Adipocyte (in vitro differentiated cells): ENCODE measurements at regions not wholly inside any gene's neighbourhood (a gene's known extent, or its start where the extent isn't known, plus 50 kb on each side); places are given as distances from the start of the nearest gene placed in this dataset.

ENCODE experiments used
- DNase-seq: peaks from one replicate; pipeline ENCODE4 v3.0.0-alpha.2; 2015; ENCODE audit warnings: low read depth
- H3K27me3 ChIP-seq: replicated peaks from 2 replicates; pipeline ENCODE4 v1.7.0; 2013; ENCODE audit warnings: mild to moderate bottlenecking, low read length, moderate library complexity; ENCODE audit not compliant: control insufficient read depth, insufficient read depth
- H3K36me3 ChIP-seq: 2 replicates; pipeline ENCODE4 v1.7.0; 2013; ENCODE audit warnings: low read length, mild to moderate bottlenecking, moderate library complexity; ENCODE audit not compliant: control insufficient read depth, insufficient read depth, severe bottlenecking
- H3K4me1 ChIP-seq: 2 replicates; pipeline ENCODE4 v1.7.0; 2013; ENCODE audit warnings: mild to moderate bottlenecking, low read length, moderate library complexity; ENCODE audit not compliant: control insufficient read depth, insufficient read depth
- H3K4me3 ChIP-seq: 2 replicates; pipeline ENCODE4 v1.7.0; 2013; ENCODE audit warnings: mild to moderate bottlenecking, low read length, moderate library complexity
- H3K9ac ChIP-seq: 2 replicates; pipeline ENCODE4 v1.7.0; 2013; ENCODE audit warnings: mild to moderate bottlenecking, low read length, moderate library complexity
- H3K9me3 ChIP-seq: 2 replicates; pipeline ENCODE4 v1.7.0; 2013; ENCODE audit warnings: mild to moderate bottlenecking, low read length, moderate library complexity; ENCODE audit not compliant: control insufficient read depth

DNA sequence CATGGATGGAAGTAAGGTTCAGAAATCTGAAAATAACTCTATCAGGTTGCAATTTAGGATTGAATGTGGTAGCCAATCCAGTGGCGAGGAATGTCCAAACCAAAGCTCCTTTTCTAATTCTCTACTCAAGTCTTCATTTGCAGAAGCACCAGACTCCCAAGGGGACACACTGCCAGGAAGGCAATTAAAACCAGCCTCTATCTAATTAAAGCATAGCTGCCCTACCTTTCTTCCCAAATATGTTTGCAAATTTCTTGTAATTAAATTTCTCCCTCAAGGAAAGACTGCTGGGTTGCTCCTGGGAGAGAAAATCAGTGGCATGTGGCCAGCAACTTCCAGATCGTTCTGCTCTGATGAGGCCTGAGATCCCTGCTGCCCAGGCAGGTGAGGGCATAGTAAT is 153.4 kb upstream of the MCTP2 start:
- peaks cover 26% of the 10 kb centered on the region for H3K4me1 ChIP-seq
- no peak overlapping the region for H3K9ac ChIP-seq
- no peaks in the 10 kb centered on the region for H3K36me3 ChIP-seq
- H3K9me3 ChIP-seq = no peaks in the 10 kb centered on the region
- no peaks in the 10 kb centered on the region for H3K27me3 ChIP-seq
- no peak for DNase-seq
- H3K4me3 ChIP-seq = no peak overlapping the region

DNA sequence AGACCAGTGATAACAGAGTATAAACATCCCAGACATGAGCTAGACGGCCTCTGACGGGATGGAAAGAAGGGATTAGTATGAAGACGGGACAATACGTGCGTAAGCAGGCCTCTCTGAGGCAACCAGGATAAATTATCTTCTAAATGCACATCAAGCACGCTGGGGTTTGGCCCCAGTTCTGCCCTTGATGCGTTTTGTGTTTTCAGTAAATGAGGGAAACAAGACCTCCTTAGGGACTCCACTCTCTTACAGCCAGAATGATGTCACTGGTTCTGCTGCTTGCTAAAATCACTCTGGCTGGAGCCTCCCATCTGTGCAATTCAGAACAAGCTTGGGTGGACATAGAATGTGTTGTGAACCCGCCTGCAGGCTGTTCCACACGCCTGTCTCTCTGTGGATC is 156.0 kb upstream of the MCTP2 start:
- peaks cover 18% of the 10 kb centered on the region for H3K4me1 ChIP-seq
- H3K36me3 ChIP-seq = no peaks in the 10 kb centered on the region
- no peak for DNase-seq
- no peaks in the 10 kb centered on the region for H3K9me3 ChIP-seq
- peak overlapping the region; percentile 42 for H3K4me3 ChIP-seq
- H3K27me3 ChIP-seq = no peaks in the 10 kb centered on the region
- no peak overlapping the region for H3K9ac ChIP-seq

DNA sequence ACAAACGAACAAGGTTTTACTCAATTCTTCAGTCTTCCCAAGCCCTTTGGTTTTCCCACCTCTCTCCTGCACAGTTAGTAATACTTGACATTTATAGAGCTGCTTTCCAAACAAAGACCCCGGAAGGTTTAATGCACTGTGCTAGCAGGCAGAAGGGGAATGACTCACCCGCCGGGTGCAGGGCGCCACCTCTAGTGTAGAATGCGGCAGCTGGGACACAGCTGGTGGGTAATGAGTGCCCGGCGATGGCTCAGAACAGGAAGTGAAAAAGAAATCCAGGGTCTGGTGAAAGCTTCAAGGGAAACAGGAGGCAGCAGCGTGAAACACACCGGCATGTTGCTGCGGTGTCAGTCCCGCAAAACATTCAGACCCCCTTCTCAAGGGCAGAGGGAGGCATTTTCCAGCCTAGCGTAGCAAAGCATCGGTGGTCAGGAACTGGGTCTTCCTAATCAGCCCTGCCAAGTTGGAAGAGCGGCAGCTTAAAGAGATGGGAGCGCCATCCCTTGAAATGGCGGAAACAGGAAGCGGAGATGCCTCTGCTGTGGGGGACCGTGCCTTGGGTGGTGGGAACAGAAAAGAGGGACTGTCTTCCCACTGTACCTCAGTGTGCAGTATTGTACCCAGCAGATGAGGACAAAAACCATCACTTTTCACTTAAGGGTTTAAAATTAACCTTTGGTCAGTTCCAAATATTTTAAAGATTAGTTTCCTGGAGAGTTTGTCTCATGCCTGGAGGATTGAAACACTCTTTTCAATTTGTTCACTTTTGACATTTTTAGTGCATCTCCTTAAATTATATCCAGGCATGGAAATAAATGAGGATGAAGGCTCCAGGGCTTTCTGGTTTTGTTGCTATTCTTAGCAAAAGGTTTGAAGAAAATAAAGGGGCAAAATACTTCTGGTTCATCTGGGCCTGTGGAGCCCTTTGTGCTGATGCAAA is 160.7 kb upstream of the MCTP2 start:
- no peak overlapping the region for H3K9ac ChIP-seq
- no peak overlapping the region for H3K4me3 ChIP-seq
- no peaks in the 10 kb centered on the region for H3K36me3 ChIP-seq
- peaks cover 16% of the 10 kb centered on the region for H3K9me3 ChIP-seq
- peaks cover 11% of the 10 kb centered on the region for H3K4me1 ChIP-seq
- no peak for DNase-seq
- no peaks in the 10 kb centered on the region for H3K27me3 ChIP-seq

DNA sequence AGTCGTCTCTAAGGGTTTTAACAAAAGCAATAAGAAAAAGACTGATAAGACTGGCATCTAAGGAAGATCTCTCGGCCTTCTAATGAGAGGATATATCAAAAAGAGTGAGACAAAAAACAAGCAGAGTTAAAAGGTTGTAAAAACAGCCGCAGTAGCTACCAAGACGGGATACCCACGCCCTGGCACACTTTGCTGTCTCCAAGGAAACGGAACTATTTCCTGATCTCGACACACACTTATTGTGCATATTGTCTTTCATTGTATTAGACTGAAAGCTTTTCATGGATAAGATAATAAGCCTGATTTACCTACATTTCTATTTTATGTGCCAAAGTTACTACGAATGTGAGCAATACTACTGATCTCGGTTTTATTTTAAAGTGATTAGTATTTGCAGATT is 161.5 kb upstream of the MCTP2 start:
- H3K36me3 ChIP-seq = no peaks in the 10 kb centered on the region
- H3K4me1 ChIP-seq = peaks cover 9% of the 10 kb centered on the region
- no peaks in the 10 kb centered on the region for H3K27me3 ChIP-seq
- H3K9ac ChIP-seq = no peak overlapping the region
- H3K4me3 ChIP-seq = no peak overlapping the region
- no peak for DNase-seq
- peaks cover 16% of the 10 kb centered on the region for H3K9me3 ChIP-seq

DNA sequence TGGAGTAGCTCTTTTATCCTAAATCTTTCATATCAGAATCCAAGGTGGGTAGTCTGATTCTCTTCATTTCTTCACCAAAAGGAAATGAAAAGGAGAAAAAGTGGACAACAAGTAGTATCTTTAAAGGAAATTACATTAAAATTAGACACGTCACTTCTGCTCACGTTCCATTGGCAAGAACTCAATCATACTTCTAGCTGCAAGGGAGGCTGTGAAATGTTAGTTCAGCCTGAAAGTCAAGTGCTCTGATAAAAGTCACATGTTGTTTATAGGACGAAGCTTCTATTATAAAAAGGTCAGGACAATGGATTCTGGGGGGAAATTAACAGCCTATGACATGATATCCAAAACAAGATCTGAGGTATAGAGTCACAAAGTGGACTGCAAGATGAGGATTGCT is 164.6 kb upstream of the MCTP2 start:
- Histone ChIP-seq H3K4me1 (peaks cover 13% of the 10 kb centered on the region), H3K27me3 (no peaks in the 10 kb centered on the region), H3K36me3 (no peaks in the 10 kb centered on the region), H3K4me3 (no peak overlapping the region), H3K9ac (no peak overlapping the region), H3K9me3 (peaks cover 16% of the 10 kb centered on the region)
- no peak for DNase-seq

DNA sequence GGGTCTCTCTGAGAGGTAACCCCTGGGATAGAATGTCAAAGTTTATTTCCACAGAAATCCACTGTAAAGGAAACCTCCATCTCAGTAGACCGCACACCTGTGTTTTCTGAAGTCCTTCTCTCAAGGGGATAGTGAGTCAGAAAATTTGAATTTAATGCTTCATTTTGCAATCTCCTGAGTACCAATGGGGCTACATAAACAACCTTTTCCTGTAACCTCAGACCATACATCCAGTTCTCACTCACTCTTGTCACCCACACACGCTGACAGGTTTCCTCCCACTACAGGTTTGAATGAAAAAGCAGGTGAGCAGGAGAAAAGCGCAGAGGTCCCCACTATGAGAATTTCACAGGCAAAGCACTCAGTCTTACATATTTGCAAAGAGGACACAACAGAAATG is 165.3 kb upstream of the MCTP2 start:
- no peak for DNase-seq
- Histone ChIP-seq H3K4me1 (peaks cover 16% of the 10 kb centered on the region), H3K9me3 (peaks cover 16% of the 10 kb centered on the region), H3K9ac (no peak overlapping the region), H3K36me3 (no peaks in the 10 kb centered on the region), H3K4me3 (no peak overlapping the region), H3K27me3 (no peaks in the 10 kb centered on the region)

DNA sequence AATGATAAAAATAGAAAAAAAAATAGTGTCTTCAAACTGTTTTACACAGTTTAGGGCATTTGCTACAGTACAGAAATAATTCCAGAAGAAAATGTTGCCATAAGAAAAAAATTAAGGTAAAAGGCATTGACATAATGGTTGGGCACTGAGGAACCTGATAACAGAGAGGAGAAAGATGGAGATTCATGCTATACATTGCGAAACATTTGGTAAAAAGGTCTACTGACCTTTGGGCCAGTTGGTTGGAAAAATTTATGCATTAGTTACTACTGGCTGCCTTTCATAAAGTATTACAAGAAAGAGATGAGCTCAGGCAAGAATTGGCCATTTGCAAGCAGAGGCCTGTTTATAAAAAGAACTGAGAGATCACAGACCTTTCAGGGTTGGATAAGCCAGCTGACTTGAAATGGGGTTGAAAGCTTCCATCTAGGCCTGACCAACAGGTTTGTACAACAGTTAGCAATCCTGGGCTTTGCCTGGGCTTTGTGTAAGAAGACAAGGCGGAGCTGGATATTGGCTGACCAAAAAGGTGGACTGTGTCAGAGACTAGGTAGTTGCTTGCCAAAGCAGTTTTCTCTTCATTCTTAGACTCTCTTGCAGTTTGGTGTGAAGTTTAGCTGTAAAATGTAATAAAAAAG is 166.6 kb upstream of the MCTP2 start:
- DNase-seq = no peak
- Histone ChIP-seq H3K9ac (no peak overlapping the region), H3K4me1 (peaks cover 23% of the 10 kb centered on the region), H3K36me3 (no peaks in the 10 kb centered on the region), H3K9me3 (peaks cover 16% of the 10 kb centered on the region), H3K27me3 (no peaks in the 10 kb centered on the region), H3K4me3 (no peak overlapping the region)

DNA sequence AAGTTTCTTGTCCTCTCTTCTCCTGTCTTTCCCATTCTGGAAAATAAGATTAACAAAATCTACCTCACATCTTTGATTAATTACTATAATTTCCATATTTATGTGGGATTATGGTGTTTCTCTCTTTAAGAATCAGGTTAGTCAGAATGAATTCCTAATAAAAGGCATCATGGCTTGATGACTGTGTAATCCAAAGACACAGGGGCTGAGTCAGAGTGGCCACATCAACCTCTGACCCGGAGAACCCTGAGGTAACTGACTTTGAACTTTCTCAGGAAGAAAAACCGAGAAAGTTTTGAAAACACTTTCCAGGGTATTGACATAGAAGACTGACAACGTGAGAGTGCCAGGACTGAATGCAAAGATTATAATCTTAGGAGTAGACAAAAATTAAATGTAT is 170.3 kb upstream of the MCTP2 start:
- no peak for DNase-seq
- Histone ChIP-seq H3K9me3 (no peaks in the 10 kb centered on the region), H3K4me3 (no peak overlapping the region), H3K4me1 (peaks cover 32% of the 10 kb centered on the region), H3K36me3 (no peaks in the 10 kb centered on the region), H3K9ac (no peak overlapping the region), H3K27me3 (no peaks in the 10 kb centered on the region)

DNA sequence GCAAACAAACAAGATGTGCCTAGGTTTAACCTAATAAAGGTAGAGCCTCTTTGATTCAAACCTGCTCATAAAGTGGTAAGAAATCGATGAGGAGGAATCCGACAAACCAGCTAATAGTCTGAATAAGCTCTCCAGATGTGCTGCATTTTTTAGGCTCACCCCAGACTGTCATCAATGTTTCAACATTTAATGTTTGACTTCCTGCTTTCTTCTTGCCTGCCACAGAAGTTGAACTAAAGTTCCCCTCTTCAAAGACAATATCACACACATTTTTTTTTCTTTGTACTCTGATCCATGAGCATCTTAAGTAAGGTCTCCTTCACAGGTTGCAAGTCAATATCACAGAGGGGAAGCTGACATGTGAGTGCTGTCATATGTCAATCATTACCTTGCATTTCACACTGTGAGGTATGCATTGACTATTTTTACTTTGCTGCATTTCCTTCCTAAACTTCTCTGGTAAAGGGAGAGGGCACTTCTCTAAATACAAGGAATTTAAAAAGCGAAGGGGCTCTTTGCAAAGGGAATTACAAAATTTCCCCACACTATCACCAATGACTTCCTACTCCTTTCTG is 172.3 kb upstream of the MCTP2 start:
- DNase-seq = no peak
- no peaks in the 10 kb centered on the region for H3K27me3 ChIP-seq
- peaks cover 25% of the 10 kb centered on the region for H3K4me1 ChIP-seq
- H3K9me3 ChIP-seq = no peaks in the 10 kb centered on the region
- H3K9ac ChIP-seq = no peak overlapping the region
- H3K4me3 ChIP-seq = no peak overlapping the region
- H3K36me3 ChIP-seq = no peaks in the 10 kb centered on the region

DNA sequence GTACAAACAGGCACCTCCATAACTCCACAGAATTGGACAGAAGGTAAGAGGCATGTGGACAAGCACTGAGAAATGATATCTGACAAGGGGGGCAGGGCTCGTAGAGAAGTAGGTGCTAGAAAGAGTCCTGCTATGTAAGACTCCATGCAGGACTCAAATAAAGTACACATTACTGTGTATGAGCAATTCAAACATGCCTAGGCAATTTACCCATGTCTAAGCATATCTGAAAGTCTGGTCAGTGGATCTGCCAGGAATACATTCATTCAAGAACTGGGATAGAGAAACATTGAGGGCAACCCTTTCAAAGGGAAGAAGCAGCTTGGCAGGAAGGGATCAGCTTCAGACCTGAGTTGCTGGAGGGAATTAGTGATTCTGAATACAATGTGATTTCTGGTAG is 174.1 kb upstream of the MCTP2 start:
- Histone ChIP-seq H3K9ac (no peak overlapping the region), H3K27me3 (no peaks in the 10 kb centered on the region), H3K4me3 (no peak overlapping the region), H3K9me3 (no peaks in the 10 kb centered on the region), H3K36me3 (no peaks in the 10 kb centered on the region), H3K4me1 (peaks cover 25% of the 10 kb centered on the region)
- no peak for DNase-seq

DNA sequence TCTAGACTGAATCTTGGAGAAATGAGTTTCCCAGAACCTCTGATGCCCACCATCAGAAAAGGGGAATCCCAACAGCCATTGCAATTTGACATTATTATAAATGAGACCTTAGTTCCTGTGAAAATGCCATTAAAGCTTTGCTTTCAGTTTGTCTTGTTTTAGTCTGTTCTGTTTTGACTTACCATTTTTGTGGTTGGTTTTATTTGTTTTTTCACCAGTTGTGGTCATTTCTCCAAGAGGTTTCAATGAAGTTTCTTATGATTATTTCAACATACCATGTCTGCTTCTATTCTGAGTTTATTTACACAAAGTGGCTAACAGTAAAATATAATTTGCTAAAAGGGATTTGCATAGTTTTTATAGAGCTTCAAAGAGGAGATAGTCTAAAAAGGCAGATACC is 175.0 kb upstream of the MCTP2 start:
- Histone ChIP-seq H3K9ac (no peak overlapping the region), H3K27me3 (no peaks in the 10 kb centered on the region), H3K4me3 (no peak overlapping the region), H3K9me3 (no peaks in the 10 kb centered on the region), H3K36me3 (no peaks in the 10 kb centered on the region), H3K4me1 (peaks cover 24% of the 10 kb centered on the region)
- peak; percentile 21 for DNase-seq
